ENCODE measurements at regions not wholly inside any gene's neighbourhood (a gene's known extent, or its start where the extent isn't known, plus 50 kb on each side); places are given as distances from the start of the nearest gene placed in this dataset.

DNA sequence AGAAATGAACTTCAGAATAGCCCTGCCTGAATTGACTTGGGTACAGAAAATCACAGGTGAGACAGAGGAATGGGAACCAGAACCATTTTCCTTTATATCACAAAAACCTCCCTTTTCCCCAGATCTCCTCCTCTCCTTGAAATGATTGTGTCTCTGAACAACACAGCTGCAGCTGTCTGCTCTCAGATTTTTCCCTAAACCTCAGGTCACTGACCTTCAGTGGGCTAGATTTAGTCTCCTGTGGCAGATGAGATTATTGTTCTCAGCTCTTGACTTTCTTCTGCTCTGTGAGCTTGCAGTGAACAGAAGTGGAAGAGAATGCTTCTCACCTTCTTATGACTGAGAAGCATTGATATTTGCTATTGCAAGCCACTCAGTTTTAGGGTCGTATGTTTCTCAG is 92.3 kb upstream of the FAM20A start:
- DNase-seq, result no peak
- Mint-ChIP-seq H3K27ac (no peak overlapping the region), H3K27me3 (ENCODE audit: insufficient read depth) (peaks cover 2% of the 10 kb centered on the region; the same call in 1 of the 2 replicates), H3K9me3 (peaks cover 33% of the 10 kb centered on the region), H3K4me3 (no peak overlapping the region), H3K4me1 (ENCODE audit: low read depth) (peaks cover 7% of the 10 kb centered on the region; the same call in 1 of the 2 replicates), H3K36me3 (ENCODE audit: low read depth) (no peaks in the 10 kb centered on the region)
- TF ChIP-seq CTCF (IDR thresholded peaks at IDR 0.05), result no peak

- H3K9me3 Mint-ChIP-seq, result peaks cover 40% of the 10 kb centered on the region
- no peaks in the 10 kb centered on the region for H3K4me1 Mint-ChIP-seq (ENCODE audit: low read depth)
Measured at GRCh38 chr17:68686108-68686988, 85.2 kb upstream of the FAM20A start.

GRCh38 chr17:68684949-68685357 is 83.8 kb upstream of the FAM20A start:
- Mint-ChIP-seq H3K36me3 (ENCODE audit: low read depth) (no peaks in the 10 kb centered on the region; the same call in 1 of the 2 replicates), H3K4me3 (no peak overlapping the region), H3K27ac (no peak overlapping the region), H3K27me3 (ENCODE audit: insufficient read depth) (no peaks in the 10 kb centered on the region; the same call in 1 of the 2 replicates), H3K4me1 (ENCODE audit: low read depth) (no peaks in the 10 kb centered on the region), H3K9me3 (peaks cover 32% of the 10 kb centered on the region)
- no peak for TF ChIP-seq CTCF (IDR thresholded peaks at IDR 0.05)
- no peak for DNase-seq

More at GRCh38 chr17:68686108-68686988, 85.2 kb upstream of the FAM20A start:
- H3K27ac Mint-ChIP-seq, result no peak overlapping the region
- no peak for DNase-seq
- H3K4me3 Mint-ChIP-seq, result no peak overlapping the region
- no peak for TF ChIP-seq CTCF (IDR thresholded peaks at IDR 0.05)
- no peaks in the 10 kb centered on the region; the same call in 1 of the 2 replicates for H3K36me3 Mint-ChIP-seq (ENCODE audit: low read depth)
- H3K27me3 Mint-ChIP-seq (ENCODE audit: insufficient read depth), result no peaks in the 10 kb centered on the region; the same call in 1 of the 2 replicates

DNA sequence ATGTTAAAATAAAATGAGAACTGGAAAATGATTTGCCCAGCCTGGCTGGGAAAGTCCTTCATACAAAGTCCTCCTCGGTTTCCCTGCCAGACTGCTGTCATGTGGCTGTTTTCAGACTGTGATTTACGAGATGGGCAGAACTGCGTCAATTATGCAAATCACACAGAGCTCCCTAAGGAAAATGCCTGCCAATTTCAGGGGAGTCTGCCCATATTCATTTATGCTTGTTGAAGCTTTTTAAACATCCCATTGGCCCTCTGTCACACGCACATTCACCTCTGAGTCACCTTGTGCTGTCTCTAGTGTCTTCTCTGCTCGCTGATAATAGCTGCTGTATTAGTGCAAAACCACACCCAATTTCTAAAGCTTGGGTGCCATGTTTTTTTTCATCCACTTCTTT is 81.7 kb upstream of the FAM20A start:
- Mint-ChIP-seq H3K27me3 (ENCODE audit: insufficient read depth) (no peaks in the 10 kb centered on the region; the same call in 1 of the 2 replicates), H3K4me3 (no peak overlapping the region), H3K27ac (no peak overlapping the region), H3K4me1 (ENCODE audit: low read depth) (no peaks in the 10 kb centered on the region), H3K9me3 (peaks cover 34% of the 10 kb centered on the region), H3K36me3 (ENCODE audit: low read depth) (no peaks in the 10 kb centered on the region; the same call in 1 of the 2 replicates)
- no peak for TF ChIP-seq CTCF (IDR thresholded peaks at IDR 0.05)
- no peak for DNase-seq

- TF ChIP-seq CTCF (IDR thresholded peaks at IDR 0.05), result no peak
- H3K4me3 Mint-ChIP-seq, result no peak overlapping the region
- DNase-seq, result no peak
- H3K27ac Mint-ChIP-seq, result no peak overlapping the region
- H3K36me3 Mint-ChIP-seq (ENCODE audit: low read depth), result no peaks in the 10 kb centered on the region
- H3K4me1 Mint-ChIP-seq (ENCODE audit: low read depth), result no peaks in the 10 kb centered on the region
- no peaks in the 10 kb centered on the region for H3K27me3 Mint-ChIP-seq (ENCODE audit: insufficient read depth)
- H3K9me3 Mint-ChIP-seq, result peaks cover 13% of the 10 kb centered on the region
Measured at GRCh38 chr17:68679882-68680281, 78.7 kb upstream of the FAM20A start.
